IPS-15b (cell line): ENCODE measurements at regions not wholly inside any gene's neighbourhood (a gene's known extent, or its start where the extent isn't known, plus 50 kb on each side); places are given as distances from the start of the nearest gene placed in this dataset.
"Not testable (repeated sequence)": the region's sequence is repeated elsewhere in the genome, so short reads cannot be mapped to it uniquely, and the experiment has no call there.

Source experiments
- H3K27me3 ChIP-seq: one replicate; pipeline ENCODE4 v1.6.1; 2013; ENCODE audit warnings: low read length; ENCODE audit not compliant: control insufficient read depth, insufficient read depth
- H3K36me3 ChIP-seq: one replicate; pipeline ENCODE4 v1.6.1; 2013; ENCODE audit warnings: low read length; ENCODE audit not compliant: control insufficient read depth, insufficient read depth
- H3K4me1 ChIP-seq: one replicate; pipeline ENCODE4 v1.6.1; 2013; ENCODE audit warnings: mild to moderate bottlenecking, low read length; ENCODE audit not compliant: control insufficient read depth, insufficient read depth
- H3K4me3 ChIP-seq: one replicate; pipeline ENCODE4 v1.5.1; 2013; ENCODE audit warnings: low read depth, low read length
- H3K9ac ChIP-seq: one replicate; pipeline ENCODE4 v1.6.1; 2013; ENCODE audit warnings: low read depth, mild to moderate bottlenecking, low read length
- H3K9me3 ChIP-seq: one replicate; pipeline ENCODE4 v1.6.1; 2013; ENCODE audit warnings: mild to moderate bottlenecking, low read length; ENCODE audit not compliant: control insufficient read depth, insufficient read depth

DNA sequence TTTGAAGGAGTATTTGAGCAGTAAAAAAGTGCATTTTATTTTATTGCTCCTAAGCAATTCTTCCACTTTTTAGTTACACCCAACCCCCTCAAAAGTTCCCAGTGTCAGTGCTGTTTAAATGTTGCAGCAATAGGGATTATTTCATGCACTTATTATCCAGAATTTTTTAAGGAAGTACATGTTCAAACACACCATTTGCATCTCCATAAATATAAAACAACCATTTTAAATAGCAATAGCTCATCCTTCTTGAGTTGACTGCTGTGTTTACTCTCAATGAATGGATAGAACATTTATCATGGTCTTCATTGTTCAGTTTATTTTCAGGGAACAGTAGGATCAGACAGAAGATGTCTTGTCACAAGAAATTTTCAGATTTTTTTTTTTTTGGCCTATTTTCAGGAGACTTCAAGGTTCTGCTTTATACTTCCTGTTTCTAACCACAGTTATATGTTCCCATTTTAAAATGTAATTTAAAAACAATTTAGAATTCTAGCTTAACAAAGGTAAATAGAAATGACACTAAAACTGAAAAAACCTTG, 171.9 kb downstream of the TMA16 start:
- Histone ChIP-seq H3K4me3 (no peak overlapping the region), H3K4me1 (no peaks in the 10 kb centered on the region), H3K9ac (no peak overlapping the region), H3K9me3 (no peaks in the 10 kb centered on the region), H3K36me3 (no peaks in the 10 kb centered on the region), H3K27me3 (no peaks in the 10 kb centered on the region)

DNA sequence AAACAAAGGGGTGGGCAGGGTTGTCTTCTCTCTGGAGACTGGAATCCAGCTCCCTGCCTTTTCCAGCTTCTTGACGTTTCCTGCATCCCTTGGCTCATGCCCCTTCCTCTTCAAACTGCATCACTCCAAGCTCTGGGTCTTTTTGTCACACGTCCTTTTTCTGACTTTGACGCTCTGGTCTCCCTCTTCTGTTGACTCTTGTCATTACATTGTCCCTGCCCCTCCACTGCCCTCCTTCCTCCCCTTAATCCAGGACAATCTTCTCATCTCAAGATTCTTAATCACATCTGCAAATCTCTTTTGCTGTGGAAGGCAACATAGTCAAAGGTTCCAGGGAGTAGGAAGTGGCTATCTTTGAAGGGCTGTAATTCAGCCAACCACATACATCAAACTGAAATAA, 178.3 kb downstream of the TMA16 start:
- no peaks in the 10 kb centered on the region for H3K36me3 ChIP-seq
- H3K27me3 ChIP-seq: no peaks in the 10 kb centered on the region
- H3K4me3 ChIP-seq: no peak overlapping the region
- no peaks in the 10 kb centered on the region for H3K4me1 ChIP-seq
- no peaks in the 10 kb centered on the region for H3K9me3 ChIP-seq
- no peak overlapping the region for H3K9ac ChIP-seq

DNA sequence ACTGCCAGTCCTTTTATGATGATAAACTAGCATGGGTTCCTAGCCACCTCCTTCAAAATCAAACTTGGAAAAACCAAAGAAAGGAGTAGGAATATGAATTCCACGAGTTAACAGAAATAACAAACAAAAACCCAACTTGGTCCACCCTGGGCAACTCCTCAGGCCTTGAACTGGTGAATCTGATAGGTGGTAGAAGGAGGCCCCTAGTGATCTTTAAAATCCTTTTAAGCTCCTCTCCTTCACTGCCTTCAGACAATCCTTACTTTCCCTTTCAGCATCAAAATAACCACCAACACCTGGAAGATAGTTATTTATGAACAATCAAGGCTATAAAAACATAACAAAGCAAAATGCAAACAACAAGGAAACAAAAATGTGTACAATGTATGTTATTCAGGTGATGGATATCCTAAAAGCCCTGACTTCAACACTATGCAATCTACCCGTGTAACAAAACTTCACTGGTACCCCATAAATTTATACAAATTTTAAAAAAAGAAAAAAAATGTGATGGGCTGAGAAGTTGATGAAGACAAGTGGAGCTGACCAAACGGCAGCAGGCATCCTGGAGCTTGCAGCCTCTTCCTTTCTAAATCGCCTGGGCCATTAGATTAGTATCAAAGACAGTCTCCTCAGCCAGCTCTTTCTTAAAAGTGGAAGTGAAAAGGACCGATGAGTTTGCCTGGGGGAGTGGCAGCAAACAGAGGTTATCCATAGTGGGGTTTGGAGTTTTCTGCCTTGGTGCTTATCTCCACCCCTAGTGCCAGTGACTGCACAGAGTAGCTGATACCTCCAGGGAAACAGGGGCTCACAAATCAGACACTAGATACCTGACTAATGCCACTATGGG, 179.6 kb downstream of the TMA16 start:
- Histone ChIP-seq H3K27me3 (no peaks in the 10 kb centered on the region), H3K4me1 (no peaks in the 10 kb centered on the region), H3K36me3 (no peaks in the 10 kb centered on the region), H3K9ac (no peak overlapping the region), H3K9me3 (no peaks in the 10 kb centered on the region), H3K4me3 (no peak overlapping the region)

DNA sequence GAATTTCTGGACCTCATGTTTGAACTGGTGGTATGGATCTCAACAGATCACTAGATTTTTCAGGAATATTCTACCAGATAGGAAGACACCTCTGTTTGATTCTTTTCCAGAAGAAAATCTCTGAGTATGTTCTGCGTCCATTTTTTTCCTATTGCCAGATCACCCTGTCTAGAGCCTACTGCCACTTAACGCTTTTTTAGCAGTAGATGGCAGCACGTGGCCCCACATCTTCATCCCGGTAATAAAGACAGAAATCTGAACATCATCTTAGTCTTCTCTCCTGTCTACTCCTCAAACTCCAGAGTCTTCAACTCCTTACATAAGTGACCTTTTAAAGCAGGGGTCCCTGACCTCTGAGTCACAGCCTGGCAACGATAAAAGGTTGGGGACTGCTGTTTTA, 184.7 kb downstream of the TMA16 start:
- no peak overlapping the region for H3K4me3 ChIP-seq
- H3K36me3 ChIP-seq: no peaks in the 10 kb centered on the region
- H3K9ac ChIP-seq: no peak overlapping the region
- H3K27me3 ChIP-seq: no peaks in the 10 kb centered on the region
- no peaks in the 10 kb centered on the region for H3K9me3 ChIP-seq
- H3K4me1 ChIP-seq: no peaks in the 10 kb centered on the region

DNA sequence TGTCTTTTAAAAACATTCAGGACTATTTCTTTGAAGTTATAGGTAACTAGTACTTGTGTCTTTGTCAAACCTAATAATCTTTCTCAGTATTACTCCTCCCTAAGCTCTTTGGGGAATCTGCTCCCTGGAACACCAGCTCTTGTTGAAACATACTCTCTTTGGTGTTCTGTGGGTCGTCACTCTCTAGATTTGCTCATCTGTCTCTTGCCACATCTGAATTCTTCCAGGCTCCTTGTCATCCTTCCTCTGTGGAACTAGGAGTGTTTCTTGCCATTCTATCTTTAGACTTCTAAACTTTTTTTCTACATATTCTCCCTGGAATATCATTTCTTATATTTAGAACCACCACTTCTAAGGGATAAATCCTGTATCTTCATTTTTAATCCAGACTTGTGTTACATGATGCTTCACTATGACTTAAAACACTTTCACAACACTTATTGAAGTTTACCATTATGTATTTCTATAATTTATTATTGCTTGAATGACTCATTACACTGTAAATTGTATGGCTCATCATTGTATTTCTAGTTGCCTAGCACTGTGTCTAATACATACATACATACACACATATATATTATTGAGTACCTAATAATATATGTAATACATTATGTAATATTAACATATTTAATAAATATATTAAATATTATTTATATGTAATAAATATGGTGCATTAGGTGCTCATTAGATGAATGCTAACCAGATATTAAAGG, 186.1 kb downstream of the TMA16 start:
- H3K4me3 ChIP-seq: no peak overlapping the region
- no peak overlapping the region for H3K9ac ChIP-seq
- H3K36me3 ChIP-seq: no peaks in the 10 kb centered on the region
- no peaks in the 10 kb centered on the region for H3K4me1 ChIP-seq
- no peaks in the 10 kb centered on the region for H3K27me3 ChIP-seq
- H3K9me3 ChIP-seq: no peaks in the 10 kb centered on the region

DNA sequence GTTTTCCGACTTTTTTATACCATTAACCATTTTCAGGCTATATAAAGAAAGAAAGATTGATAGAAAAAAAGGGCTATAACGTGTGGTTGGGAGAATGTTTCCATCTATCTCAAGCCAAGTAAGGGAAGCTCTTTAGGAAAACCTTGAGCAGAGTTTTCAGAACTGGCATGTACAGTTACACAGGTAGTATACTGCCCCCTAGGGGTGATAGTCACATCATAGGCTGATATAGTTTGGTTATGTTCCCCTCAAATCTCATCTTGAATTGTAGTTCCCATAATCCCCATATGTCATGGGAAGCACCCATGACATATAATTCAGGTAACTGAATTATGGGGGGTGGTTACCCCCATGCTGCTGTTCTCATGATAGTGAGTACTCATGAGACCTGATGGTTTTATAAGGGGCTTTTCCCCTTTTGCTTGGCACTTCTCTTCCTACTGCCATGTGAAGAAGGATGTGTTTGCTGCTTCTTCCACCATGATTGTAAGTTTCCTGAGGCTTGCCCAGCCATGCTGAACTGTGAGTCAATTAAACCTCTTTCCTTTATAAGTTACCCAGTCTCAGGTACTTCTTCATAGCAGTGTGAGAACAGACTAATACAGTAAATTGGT, 186.8 kb downstream of the TMA16 start:
- Histone ChIP-seq H3K4me1 (no peaks in the 10 kb centered on the region), H3K27me3 (no peaks in the 10 kb centered on the region), H3K9me3 (no peaks in the 10 kb centered on the region), H3K4me3 (no peak overlapping the region), H3K36me3 (no peaks in the 10 kb centered on the region), H3K9ac (no peak overlapping the region)

DNA sequence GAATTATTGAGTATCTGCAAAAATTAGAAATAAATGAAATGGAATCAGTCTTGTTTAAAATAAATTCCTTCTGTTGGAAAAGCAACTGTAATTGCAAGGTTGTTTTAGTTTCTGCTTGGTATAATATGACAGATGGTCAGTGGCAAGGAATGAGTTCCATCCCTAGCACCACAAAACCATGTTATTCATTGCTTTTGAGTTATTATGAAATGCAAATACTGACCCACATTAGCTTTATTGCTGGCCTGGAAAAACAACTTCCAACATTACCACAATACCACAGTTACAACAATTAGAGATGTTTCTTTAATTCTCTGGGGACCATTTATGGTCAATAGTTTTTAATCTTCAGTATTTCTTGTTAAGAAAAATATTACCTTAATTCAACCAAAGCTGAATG, 194.4 kb downstream of the TMA16 start:
- Histone ChIP-seq H3K9me3 (no peaks in the 10 kb centered on the region), H3K4me3 (no peak overlapping the region), H3K4me1 (no peaks in the 10 kb centered on the region), H3K27me3 (no peaks in the 10 kb centered on the region), H3K9ac (no peak overlapping the region), H3K36me3 (no peaks in the 10 kb centered on the region)

DNA sequence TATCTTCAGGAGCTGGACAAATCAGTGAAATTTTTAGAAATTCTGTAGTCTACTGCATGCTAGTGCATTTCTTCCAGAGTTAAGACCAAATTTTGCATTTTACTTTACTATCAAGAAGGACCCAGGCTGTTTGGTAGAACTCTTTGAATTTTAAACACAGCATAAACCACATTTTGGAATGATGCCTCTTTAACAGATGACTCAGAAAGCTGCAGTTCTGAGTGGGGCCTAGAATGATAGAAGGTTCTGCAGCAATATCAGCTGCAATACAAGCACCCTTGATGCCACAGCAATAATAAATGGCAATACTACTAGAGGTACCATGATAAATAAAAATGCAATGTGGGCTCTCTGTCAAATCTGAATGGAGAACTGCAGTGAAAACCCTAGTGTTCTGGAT, 198.7 kb downstream of the TMA16 start:
- Histone ChIP-seq H3K4me3 (no peak overlapping the region), H3K4me1 (no peaks in the 10 kb centered on the region), H3K27me3 (no peaks in the 10 kb centered on the region), H3K9ac (no peak overlapping the region), H3K36me3 (no peaks in the 10 kb centered on the region), H3K9me3 (no peaks in the 10 kb centered on the region)

DNA sequence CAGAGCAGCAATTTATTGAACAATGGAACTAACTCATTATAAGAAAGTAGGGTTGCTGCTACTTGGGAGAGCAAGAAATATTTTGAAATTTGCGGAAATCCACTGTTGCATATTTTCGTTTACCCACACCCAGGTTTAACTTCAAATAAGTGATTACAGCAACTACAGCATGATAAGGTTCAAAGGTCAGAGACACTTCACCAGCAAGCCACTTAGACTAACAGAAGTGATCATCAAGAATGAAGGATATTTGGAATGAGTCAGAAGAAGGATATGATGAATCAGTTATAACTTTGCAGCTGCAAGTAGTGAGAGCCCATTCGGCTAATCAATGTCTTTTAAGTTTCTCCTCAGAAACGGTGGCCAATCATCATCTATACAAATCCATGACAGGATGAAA, 199.3 kb downstream of the TMA16 start:
- Histone ChIP-seq H3K36me3 (no peaks in the 10 kb centered on the region), H3K27me3 (no peaks in the 10 kb centered on the region), H3K4me3 (no peak overlapping the region), H3K9ac (no peak overlapping the region), H3K9me3 (no peaks in the 10 kb centered on the region), H3K4me1 (no peaks in the 10 kb centered on the region)

DNA sequence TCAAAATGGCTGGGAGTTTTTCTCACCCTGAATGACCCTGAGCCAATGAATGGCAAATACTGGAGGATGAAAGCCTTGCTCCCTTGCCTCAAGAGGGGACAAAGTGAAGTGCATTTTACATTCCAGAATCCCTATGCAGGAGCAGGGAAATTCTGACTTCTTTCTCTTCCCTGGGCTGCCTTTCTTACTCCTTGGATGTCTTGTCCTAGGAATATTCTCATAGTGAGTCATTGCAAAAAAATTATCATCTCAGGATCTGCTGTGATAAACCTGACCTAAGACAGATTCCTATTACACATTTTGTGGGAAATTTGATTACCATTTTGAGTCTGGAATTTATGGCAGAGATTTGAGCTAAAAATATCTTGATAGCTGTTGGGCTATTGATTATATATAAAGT, 199.9 kb downstream of the TMA16 start:
- Histone ChIP-seq H3K27me3 (no peaks in the 10 kb centered on the region), H3K4me1 (no peaks in the 10 kb centered on the region), H3K36me3 (no peaks in the 10 kb centered on the region), H3K4me3 (no peak overlapping the region), H3K9ac (no peak overlapping the region), H3K9me3 (no peaks in the 10 kb centered on the region)

DNA sequence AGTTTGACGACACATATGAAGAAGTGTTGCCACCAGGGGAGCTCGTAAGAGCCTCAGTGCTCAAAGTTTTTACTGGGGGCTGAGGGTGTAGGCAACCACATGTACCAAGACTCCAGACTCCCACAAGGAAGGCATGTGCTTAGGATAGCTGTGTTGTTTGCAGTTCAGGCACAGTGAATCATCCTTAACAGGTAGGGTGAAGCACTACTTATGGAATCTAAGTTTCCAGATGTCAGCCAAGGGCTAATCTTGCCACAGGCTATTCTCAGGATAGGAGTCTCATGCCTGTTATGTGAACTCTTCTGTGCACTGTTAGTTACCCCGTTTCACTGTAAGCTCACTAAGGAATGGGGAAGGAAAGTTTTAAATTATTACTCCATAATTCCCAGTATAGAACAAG, 202.6 kb downstream of the TMA16 start:
- Histone ChIP-seq H3K27me3 (no peaks in the 10 kb centered on the region), H3K4me3 (no peak overlapping the region), H3K9ac (no peak overlapping the region), H3K9me3 (no peaks in the 10 kb centered on the region), H3K4me1 (no peaks in the 10 kb centered on the region), H3K36me3 (no peaks in the 10 kb centered on the region)

DNA sequence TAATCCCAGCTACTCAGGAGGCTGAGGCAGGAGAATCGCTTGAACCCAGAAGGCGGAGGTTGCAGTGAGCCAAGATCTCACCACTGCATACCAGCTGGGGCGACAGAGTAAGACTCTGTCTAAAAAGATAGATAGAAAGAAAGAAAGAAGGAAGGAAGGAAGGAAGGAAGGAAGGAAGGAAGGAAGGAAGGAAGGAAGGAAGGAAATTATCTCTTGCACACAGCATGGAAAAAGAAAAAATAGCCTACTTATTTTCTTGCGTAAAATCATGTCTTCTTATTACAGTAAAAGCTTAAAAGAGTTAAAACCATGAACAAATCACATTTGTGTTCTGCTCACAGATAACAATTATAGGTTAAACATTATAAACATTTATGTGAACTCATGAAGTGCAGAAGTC, 205.9 kb downstream of the TMA16 start:
- not testable (repeated sequence) for H3K4me3 ChIP-seq, H3K9me3 ChIP-seq, H3K4me1 ChIP-seq, H3K27me3 ChIP-seq, H3K36me3 ChIP-seq, H3K9ac ChIP-seq
